BE2C (cell line): ENCODE measurements at regions not wholly inside any gene's neighbourhood (a gene's known extent, or its start where the extent isn't known, plus 50 kb on each side); places are given as distances from the start of the nearest gene placed in this dataset.

Source experiments
- DNase-seq: peaks from one replicate; pipeline ENCODE4 v3.0.0-alpha.2; 2020
- H3K27me3 ChIP-seq: fragments of 250-450 bp; sonication (Bioruptor Pico); 2 replicates; pipeline ENCODE4 v1.5.1; 2020; ENCODE audit warnings: mild to moderate bottlenecking
- H3K36me3 ChIP-seq: fragments of 250-450 bp; sonication (Bioruptor Pico); 2 replicates; pipeline ENCODE4 v1.5.1; 2020; ENCODE audit warnings: mild to moderate bottlenecking
- H3K4me1 ChIP-seq: fragments of 250-450 bp; sonication (Bioruptor Pico); 2 replicates; pipeline ENCODE4 v1.5.1; 2020
- H3K4me3 ChIP-seq: 2 replicates; pipeline ENCODE4 v1.5.1; 2011; ENCODE audit warnings: low read depth, low read length
- H3K9me3 ChIP-seq: fragments of 250-450 bp; sonication (Bioruptor Pico); 2 replicates; pipeline ENCODE4 v1.5.1; 2020
- CTCF ChIP-seq: IDR thresholded peaks from 2 replicates; pipeline ENCODE4 v1.5.1; 2012; ENCODE audit warnings: mild to moderate bottlenecking, low read depth, low read length

- H3K9me3 ChIP-seq = no peaks in the 10 kb centered on the region
- DNase-seq = no peak
- no peak for TF ChIP-seq CTCF
- no peaks in the 10 kb centered on the region for H3K4me1 ChIP-seq
- no peaks in the 10 kb centered on the region for H3K27me3 ChIP-seq
- H3K4me3 ChIP-seq = no peak overlapping the region
- no peaks in the 10 kb centered on the region for H3K36me3 ChIP-seq
These were observed 63.5 kb upstream of the WDR1 start for GRCh38 chr4:10179957-10180602.

GRCh38 chr4:10178763-10179162 lies 62.2 kb upstream of the WDR1 start:
- no peaks in the 10 kb centered on the region for H3K27me3 ChIP-seq
- TF ChIP-seq CTCF = no peak
- H3K9me3 ChIP-seq = no peaks in the 10 kb centered on the region
- no peaks in the 10 kb centered on the region for H3K4me1 ChIP-seq
- no peaks in the 10 kb centered on the region for H3K36me3 ChIP-seq
- no peak overlapping the region for H3K4me3 ChIP-seq
- DNase-seq = no peak

- no peaks in the 10 kb centered on the region for H3K36me3 ChIP-seq
- DNase-seq = no peak
- H3K27me3 ChIP-seq = no peaks in the 10 kb centered on the region
- H3K4me3 ChIP-seq = no peak overlapping the region
- H3K4me1 ChIP-seq = no peaks in the 10 kb centered on the region
- TF ChIP-seq CTCF = no peak
- no peaks in the 10 kb centered on the region for H3K9me3 ChIP-seq
These were observed 59.0 kb upstream of the WDR1 start for GRCh38 chr4:10175626-10176025.

GRCh38 chr4:10173754-10174749 lies 57.5 kb upstream of the WDR1 start:
- no peak for DNase-seq
- H3K27me3 ChIP-seq = no peaks in the 10 kb centered on the region
- H3K36me3 ChIP-seq = no peaks in the 10 kb centered on the region
- no peaks in the 10 kb centered on the region for H3K9me3 ChIP-seq
- H3K4me3 ChIP-seq = no peak overlapping the region
- H3K4me1 ChIP-seq = no peaks in the 10 kb centered on the region
- no peak for TF ChIP-seq CTCF

GRCh38 chr4:10173037-10173753 lies 56.6 kb upstream of the WDR1 start:
- Histone ChIP-seq H3K36me3 (no peaks in the 10 kb centered on the region), H3K27me3 (no peaks in the 10 kb centered on the region), H3K9me3 (no peaks in the 10 kb centered on the region), H3K4me3 (no peak overlapping the region), H3K4me1 (no peaks in the 10 kb centered on the region)
- DNase-seq = no peak
- no peak for TF ChIP-seq CTCF
